ENCODE measurements at regions not wholly inside any gene's neighbourhood (a gene's known extent, or its start where the extent isn't known, plus 50 kb on each side); places are given as distances from the start of the nearest gene placed in this dataset.
"Not testable (repeated sequence)": the region's sequence is repeated elsewhere in the genome, so short reads cannot be mapped to it uniquely, and the experiment has no call there.

DNA sequence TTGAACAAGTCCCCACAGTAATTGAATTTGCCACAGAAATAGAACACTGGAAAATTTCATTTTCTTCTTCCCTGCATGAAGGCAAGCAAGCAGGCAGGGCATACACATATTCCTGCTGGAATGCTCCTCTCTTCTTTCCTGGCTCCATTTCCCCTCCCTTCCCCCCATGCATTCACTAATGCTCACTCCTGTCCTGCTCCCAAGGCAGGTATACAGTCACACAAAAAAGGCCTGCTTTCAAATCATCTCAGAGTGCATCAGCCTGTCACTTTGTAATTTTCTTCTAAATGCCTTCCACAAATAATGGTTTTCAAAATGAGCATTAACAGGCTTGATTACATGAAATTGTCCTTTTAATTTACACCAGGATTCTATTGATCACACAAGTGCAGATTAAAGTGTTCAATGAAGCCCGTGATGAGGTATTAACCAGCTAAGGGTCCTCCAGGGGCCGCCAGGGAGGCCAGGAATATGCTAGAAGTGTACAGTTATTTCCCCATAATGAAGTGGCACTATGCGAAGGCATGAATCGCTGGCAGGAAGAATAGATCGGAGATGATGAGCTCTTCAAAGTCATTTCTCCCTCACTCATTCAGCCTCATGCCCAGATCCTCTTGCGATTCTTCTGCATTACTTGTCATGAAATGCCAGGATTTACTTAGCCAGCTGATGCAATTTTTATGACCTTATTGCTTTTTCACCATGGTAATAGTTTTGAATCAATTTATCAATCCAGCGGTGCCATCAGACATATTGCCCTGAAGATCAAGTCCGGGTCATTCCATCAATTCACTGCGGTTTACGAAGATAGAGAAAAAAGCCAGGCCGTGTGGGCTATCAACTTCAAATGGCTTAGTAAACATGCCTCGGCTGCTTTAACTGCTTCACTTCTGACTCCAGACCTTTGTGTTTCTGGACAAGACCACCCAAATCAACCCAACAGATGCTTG is 243.5 kb downstream of the GPAT3 start:
- no peak for DNase-seq (ENCODE audit: low spot score)

DNA sequence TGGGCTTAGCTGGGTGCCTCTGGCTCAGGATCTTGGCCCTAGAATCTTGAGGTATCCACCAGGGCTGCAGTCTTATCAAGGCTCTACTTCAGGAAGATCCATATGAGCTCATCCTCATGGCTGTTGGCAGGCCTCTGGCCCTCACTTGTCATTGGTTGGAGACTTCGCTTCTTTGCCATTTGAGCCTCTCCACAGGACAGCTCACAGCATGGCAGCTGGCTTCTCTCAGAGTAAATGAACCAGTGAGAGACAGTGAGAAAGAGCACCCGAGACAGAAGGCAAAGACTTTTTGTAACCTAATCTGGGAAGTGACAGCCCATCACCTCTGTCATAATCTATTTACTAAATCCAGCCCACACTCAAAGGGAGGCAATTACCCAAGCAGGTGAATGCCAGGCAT is 236.8 kb downstream of the GPAT3 start:
- no peak for DNase-seq (ENCODE audit: low spot score)

DNA sequence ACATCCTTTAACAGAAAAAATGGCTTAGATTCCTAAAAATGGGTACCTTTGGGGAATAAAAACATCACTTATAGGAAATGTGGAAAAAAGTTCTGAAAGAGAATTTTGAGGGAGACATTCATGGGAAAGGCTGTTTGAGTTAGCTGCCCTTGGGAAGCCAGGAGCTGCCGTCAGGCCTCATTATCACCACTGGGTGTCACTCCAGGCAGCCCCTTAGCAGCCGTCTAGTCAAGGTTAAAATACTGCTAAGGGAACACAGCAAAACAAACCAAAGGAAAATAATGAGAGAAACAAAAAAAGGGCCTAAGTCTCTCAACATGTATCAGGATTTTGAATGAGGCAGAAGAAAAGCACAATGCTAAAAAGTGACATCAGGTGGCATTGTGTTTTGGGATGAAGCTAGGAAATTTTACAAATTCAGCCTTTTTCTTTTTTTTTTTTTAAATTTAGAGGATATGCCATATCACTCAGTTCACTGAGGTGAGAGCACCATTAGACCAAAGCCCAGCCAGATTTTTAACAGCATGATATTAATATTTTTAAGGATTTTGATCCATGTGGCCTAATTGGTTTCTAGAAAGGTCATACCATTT is 235.3 kb downstream of the GPAT3 start:
- DNase-seq (ENCODE audit: low spot score): peak; percentile 64

- DNase-seq (ENCODE audit: low spot score): no peak
Observed at GRCh38 chr4:83768146-83768545, 232.2 kb downstream of the GPAT3 start.

DNA sequence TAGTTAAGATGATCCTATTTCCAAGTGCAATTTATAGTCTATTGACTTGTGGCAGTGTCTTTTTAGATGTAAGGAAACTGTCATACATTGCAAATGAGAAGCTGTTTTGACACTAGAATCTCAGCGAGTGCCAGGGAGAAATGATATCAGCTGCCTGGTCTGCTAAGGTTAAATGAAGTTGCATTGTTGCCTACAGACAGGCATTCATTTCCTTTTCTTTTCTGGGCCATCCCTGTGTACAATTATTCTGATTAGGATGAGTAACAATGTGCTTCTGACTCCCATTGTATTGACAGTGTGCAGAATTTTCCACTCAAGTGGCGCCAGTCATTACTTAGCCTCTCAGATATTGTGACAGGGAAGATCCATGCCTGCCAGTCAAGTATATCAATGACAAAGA is 231.2 kb downstream of the GPAT3 start:
- no peak for DNase-seq (ENCODE audit: low spot score)

DNA sequence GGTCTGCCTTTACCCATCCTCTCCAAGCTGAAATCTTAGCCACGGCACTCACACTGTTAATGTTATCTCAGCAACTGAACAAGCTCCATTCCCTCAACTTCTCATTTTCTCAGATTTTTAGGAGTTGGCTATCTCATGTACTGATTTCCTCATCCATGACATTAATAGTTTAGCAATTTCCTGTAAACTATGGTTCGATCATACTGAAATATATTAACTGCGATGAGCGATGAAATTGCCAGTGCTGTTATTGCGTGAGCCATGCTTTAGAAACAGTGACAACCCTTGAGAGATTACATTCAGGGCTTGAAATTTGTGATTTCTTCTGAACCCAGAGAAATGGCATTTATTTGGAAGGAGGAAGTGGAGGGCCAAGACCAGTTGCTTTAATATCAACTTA is 223.7 kb downstream of the GPAT3 start:
- DNase-seq (ENCODE audit: low spot score): no peak

GRCh38 chr4:83758285-83758684 is 222.4 kb downstream of the GPAT3 start:
- no peak for DNase-seq (ENCODE audit: low spot score)

- DNase-seq (ENCODE audit: low spot score): no peak
Observed at GRCh38 chr4:83757121-83757621, 221.3 kb downstream of the GPAT3 start.

GRCh38 chr4:83753260-83753659 is 217.4 kb downstream of the GPAT3 start:
- no peak for DNase-seq (ENCODE audit: low spot score)

DNA sequence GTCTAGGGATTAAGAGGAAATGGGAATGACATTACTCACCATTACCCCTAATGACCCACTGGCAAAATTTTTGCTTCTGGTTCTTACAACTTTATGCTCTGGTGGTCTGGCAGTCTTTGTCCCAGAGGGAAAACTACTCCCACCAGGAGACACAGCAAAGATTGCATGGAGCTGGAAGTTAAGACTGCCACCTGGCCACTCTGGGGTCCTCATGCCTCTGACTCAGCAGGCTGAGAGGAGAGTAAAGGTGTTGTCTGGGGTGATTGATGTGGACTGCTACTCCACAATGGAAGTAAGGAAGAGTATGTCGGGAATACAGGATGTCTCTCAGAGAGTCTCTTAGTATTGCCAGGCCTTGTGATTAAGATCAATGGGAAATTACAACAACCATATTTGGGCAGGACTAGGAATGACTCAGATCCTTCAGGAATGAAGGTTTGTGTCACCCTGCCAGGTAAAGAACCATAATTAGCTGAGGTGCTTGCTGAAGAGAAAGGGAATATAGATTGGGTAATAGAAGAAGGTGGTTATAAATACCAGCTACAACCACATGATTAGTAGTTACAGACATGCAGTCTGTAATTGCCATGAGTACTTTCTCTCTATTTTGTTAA is 215.5 kb downstream of the GPAT3 start:
- no peak for DNase-seq (ENCODE audit: low spot score)

- DNase-seq (ENCODE audit: low spot score): no peak
Observed at GRCh38 chr4:83748711-83749110, 212.8 kb downstream of the GPAT3 start.

DNA sequence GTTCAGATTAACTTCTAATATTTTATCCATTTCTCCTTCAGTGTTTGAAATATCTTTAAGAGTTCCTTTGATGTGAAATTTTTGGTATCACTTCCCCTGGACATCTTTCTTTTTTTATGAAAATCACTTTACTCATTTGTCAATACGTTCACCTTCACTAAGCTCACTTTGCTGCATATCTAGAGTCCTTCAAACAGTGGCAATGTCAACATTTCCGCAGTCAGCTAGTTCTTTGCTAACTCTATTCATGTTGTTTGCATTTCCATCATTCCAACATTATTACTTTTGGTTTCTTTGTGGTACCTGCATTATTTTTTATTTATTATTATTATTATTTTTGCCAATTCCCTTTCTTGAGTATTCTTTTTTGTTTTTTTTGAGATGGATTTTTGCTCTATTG is 203.0 kb downstream of the GPAT3 start:
- DNase-seq (ENCODE audit: low spot score): no peak

DNA sequence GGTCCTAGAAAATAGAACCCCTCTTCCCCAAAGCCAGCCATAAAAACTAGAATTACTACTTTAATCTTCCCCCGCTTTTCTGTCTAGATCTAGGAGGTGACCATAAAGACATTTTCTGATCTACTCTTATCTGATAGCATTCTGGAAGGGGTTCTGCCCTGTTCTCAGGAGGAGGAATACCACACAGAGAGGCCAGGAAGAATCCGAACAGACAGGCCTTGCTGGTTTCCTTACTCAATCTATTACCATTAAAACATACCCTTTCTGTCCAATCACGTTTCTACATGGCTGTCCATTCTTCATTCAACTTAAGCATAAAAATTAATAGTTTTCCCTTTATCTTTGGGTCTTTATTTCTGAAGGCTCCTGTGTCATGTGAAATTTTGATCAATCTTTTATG is 198.7 kb downstream of the GPAT3 start:
- no peak for DNase-seq (ENCODE audit: low spot score)

- DNase-seq (ENCODE audit: low spot score): no peak
Observed at GRCh38 chr4:83732114-83732635, 196.3 kb downstream of the GPAT3 start.

GRCh38 chr4:83731609-83732008 is 195.7 kb downstream of the GPAT3 start:
- no peak for DNase-seq (ENCODE audit: low spot score)

GRCh38 chr4:83730958-83731357 is 195.1 kb downstream of the GPAT3 start:
- DNase-seq (ENCODE audit: low spot score): not testable (repeated sequence)

GRCh38 chr4:83728191-83728590 is 192.3 kb downstream of the GPAT3 start:
- no peak for DNase-seq (ENCODE audit: low spot score)

GRCh38 chr4:83725336-83726085 is 189.6 kb downstream of the GPAT3 start:
- peak; percentile 54 for DNase-seq (ENCODE audit: low spot score)

- no peak for DNase-seq (ENCODE audit: low spot score)
Observed at GRCh38 chr4:83724485-83725335, 188.8 kb downstream of the GPAT3 start.

DNA sequence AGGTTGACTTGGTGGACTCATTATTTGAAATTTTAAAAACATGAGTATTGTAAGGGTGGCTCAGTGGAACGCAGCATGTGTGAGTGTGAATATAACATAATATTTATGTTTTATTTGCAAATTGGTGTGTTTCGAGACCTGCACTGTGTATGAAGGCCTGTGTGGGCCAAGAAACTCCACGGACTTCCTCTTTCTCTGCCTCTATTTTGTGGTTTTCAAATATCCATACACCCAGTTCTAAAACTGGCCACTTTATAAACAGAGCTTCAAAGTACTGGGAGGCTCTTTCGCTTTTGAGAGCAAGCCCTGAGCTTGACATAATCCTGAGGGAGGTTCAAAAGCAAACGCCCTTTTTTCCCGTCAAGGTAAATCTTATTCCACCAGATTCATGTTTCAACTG is 187.7 kb downstream of the GPAT3 start:
- peak; percentile 13 for DNase-seq (ENCODE audit: low spot score)

GRCh38 chr4:83722730-83723269 is 186.9 kb downstream of the GPAT3 start:
- DNase-seq (ENCODE audit: low spot score): no peak

All from pons (tissue), 1 donor.